HG02642 (cell line): ENCODE measurements at regions not wholly inside any gene's neighbourhood (a gene's known extent, or its start where the extent isn't known, plus 50 kb on each side); places are given as distances from the start of the nearest gene placed in this dataset.
"Not testable (repeated sequence)": the region's sequence is repeated elsewhere in the genome, so short reads cannot be mapped to it uniquely, and the experiment has no call there.

Source experiments
- ATAC-seq: cut with Tn5 transposase; IDR thresholded peaks from one replicate; pipeline ENCODE4 v1.9.1; 2021; ENCODE audit warnings: mild to moderate bottlenecking; ENCODE audit not compliant: unreplicated experiment, poor library complexity

GRCh38 chr2:65929664-65930063 is 497.3 kb upstream of the SPRED2 start:
- ATAC-seq: not testable (repeated sequence)

DNA sequence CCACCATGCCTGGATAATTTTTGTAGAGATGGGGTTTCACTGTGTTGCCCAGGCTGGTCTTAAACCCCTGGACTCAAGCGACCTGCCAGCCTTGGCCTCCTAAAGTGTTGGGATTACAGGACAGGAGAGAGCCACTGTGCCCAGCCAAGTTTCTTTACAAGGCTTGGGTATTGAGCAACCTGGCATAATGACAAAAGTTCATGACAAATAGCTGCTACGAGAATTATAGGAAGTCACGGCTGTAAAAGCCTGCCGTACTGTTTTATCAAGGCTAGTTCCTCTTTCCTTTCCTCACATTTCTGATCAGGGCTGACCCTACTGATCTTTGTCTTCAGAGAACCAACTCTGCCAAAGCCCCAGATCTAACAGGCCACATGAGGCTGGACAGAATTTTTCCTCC is 490.4 kb upstream of the SPRED2 start:
- ATAC-seq: no peak

GRCh38 chr2:65922030-65922429 is 489.6 kb upstream of the SPRED2 start:
- peak; percentile 77 for ATAC-seq

DNA sequence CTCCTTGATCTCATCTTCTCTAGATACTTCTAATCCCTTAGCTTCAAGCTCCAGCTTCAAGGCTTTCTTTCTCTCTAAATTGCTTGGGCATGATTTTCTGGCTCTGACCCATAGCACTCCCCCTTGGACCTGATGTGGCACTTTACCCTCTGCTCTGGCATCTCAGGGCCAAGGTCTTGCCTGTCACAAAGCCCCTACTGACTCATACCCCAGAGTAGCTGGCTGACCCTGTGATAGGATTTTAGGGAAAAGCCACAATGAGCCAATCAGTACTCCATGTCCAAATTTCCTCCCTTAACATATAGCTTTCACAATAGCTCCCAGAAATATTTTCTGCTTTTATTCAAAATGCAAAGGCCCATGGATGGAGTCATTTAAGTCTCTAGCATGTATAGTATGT is 488.7 kb upstream of the SPRED2 start:
- ATAC-seq: no peak

DNA sequence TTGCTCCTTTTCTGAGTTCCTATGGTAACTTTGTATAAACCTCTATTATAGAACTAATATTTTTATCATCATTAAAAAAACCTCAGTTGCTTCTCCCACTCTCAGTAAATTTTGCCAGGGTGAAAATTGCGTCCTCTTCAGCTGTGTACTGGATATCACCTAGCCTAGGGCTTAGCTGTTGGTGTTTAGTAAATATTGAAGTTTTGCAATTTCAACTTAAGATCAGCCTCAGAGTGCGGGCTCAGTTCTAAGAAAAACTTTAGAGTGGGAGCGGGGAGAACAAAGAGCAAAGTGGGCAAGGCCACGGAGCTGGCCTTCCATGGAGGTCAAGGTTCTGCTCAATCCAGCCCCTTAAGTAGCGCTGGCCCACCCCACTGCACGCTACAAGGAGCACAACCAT is 488.3 kb upstream of the SPRED2 start:
- no peak for ATAC-seq

DNA sequence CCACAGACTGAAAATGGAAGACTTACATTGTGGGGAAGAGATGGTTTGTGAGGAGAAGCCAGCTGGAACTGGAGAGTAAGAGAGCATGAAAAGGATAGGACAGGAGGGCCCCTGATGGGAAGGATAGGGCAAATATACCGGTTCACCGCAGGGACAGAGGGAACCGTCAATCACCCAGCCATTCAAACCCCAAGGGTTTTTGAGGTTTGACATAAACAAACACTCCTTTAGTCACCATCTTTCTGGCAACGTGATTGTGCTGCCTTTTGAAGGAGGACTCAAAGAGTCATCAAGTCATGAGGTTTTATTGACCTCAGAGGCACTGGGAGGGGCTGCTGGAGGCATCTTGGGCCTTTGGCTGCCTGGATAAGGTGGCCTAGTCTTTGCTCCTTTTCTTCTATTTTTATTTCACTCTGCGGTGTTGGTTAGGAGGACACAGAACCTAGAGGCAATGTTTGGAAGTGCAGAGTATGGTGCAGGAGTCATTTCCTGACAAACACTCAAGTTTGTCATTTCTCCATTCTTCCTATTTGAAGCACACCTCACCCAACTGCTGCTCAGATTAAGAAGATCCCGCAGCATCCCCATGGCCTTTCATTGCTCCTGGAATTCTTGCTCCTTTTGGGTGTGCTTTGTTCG is 487.3 kb upstream of the SPRED2 start:
- ATAC-seq: no peak

DNA sequence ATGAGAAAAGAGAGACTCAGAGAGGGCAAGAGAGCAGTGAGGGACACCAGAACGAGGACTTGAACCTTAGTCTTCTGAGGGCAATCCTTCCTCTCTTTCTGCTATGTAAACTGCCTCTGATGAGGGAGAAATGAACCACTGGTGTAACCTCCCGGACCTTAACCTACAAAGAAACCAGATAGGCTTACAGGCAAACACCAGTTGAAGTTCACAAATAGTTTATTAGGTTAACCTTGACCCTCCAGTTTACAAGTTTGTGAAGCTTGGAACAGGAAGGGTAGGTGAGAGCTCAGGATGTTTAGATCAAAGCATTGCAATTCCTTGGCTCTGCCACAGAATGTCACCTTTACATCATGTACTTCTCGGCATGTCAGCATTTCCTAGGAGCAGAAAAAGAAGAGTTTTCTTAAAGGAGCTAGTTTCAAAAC is 486.4 kb upstream of the SPRED2 start:
- no peak for ATAC-seq

DNA sequence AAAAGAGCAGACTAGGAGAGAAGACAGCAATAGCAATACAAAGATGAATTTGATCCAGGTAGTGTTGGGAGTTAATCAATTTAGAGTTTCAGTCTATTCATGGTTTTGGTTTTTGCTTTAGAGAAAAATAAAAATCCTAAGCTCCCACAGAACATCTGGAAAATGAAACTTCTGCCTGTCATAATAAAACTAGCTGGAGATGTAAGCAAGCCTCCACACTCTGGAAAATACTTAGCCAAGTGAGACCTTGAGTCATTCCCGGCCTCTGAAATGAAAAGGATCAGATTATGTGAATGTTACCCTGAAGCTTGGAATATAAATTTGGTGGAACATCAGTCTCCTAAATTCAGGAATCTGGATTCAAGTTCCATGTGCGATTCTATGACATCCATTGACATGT is 485.6 kb upstream of the SPRED2 start:
- ATAC-seq: no peak

DNA sequence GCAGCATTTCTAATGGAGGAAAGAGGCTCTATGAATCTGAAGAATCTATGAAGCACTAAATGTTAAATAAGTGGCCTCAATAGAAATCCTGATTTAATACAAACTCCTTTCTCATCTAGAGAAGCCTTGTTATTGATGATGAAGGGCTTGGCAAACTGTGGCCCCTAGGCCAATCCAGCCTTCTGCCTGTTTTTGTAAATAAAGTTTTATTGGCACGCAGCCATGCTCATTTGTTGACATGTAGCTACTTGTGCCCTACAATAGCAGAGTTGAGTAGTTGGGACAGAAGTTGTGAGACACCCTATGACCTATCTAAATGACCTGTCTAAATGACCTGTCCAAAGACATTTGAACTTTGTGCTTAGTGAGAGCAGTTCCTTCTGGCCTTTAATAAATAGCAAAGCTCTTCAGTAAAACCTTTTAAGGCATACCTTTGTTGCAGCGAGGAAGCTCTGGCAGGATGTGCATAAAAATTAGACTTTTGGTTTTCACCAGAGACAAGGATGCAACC is 484.4 kb upstream of the SPRED2 start:
- no peak for ATAC-seq

DNA sequence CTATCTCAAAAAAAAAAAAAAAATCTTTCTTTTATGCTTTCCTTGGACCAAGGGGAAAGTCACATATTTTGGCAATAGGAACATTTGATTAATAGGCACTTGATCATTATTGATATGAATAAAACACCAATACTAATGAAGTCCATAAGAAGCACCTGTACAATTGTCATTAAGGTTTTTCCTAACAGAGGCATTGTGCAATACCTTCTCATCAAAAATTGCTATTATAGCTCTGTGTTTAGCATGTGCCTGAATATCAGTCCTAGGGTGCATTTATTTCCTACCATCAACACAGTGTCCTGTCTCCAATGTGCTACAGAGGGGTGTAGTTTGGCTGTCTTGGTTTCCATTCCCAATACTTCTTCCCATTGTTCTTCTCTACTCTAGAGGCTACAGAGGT is 483.8 kb upstream of the SPRED2 start:
- no peak for ATAC-seq

GRCh38 chr2:65915273-65915672 is 482.9 kb upstream of the SPRED2 start:
- ATAC-seq: no peak

- ATAC-seq: no peak
Measured at GRCh38 chr2:65914244-65914786, 481.9 kb upstream of the SPRED2 start.

DNA sequence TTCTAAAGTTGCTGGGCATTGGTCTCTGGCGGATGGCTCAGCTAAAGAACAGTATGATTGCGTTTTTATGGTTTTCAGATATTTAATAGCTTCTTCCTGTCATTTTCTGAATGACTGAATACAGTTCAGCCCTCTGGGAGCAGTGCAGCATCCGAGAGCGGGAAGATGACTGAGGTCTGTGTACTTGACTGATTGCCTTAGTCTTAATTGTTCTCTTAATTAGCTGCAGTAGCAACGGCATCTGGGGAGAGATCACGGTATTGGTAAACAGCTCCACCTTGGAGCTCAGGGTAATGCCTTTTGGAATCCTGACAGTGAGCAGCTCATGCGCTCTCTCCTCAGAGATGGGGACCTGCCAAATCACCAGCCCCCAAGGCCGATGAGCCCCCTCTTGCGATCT is 481.4 kb upstream of the SPRED2 start:
- no peak for ATAC-seq

DNA sequence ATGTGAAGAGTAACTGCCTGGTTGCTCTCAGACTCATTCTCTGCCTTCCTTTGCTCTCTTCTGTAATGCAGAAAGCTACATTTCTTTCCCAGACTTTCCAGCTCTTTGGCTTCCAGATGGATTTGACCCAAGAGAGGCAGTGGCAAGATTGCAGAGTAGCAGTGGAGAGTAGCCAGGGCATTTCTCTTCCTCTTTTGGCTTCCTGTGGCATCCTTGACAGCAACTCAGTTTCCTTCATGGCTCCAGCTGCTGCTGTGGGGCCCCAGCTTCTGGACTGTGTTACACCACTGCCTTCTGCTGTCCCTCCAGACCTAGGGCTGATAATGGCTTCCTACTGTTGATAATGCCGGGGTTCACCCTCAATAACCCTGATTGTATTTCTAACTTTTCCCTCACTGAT is 469.4 kb upstream of the SPRED2 start:
- no peak for ATAC-seq

- no peak for ATAC-seq
Measured at GRCh38 chr2:65896446-65896845, 464.0 kb upstream of the SPRED2 start.

GRCh38 chr2:65890131-65890530 is 457.7 kb upstream of the SPRED2 start:
- not testable (repeated sequence) for ATAC-seq

GRCh38 chr2:65885266-65885665 is 452.9 kb upstream of the SPRED2 start:
- ATAC-seq: no peak

DNA sequence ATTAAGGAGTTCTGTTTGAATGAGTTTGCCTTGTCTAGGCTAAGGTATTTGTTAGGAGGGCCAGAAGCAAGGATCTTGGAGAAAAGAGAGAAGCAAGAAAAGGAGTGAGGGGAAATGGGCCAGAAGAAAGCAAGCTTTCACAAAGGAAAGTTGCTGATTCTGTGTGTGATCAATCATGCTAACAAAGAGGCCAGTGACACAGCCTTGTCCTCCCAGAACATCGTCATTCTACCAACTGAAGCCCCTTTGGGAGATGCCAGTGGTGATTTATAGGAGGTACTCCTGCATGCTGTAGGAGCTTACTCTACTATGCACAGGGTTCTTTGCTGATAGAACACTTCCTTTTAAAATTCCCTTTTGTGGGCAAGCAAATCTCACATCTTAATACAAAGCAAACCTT is 449.2 kb upstream of the SPRED2 start:
- no peak for ATAC-seq

DNA sequence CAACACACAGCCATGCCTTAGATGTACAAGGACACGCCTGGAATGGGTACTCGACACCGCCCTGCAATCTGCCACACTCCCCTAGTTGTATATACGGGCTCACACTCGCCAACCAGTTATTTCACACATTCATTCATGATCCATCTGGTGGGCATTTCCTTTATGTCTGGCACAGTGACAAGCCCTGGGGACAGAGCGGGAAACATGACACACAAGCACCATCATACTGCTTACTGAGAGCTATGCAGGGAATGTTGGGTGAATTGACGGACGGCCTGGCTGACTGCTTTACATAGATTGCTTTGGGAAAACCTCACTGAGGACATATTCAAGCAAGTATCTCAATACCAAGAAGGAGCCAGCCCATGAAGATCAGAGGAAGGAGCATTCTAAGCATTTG is 448.0 kb upstream of the SPRED2 start:
- no peak for ATAC-seq

DNA sequence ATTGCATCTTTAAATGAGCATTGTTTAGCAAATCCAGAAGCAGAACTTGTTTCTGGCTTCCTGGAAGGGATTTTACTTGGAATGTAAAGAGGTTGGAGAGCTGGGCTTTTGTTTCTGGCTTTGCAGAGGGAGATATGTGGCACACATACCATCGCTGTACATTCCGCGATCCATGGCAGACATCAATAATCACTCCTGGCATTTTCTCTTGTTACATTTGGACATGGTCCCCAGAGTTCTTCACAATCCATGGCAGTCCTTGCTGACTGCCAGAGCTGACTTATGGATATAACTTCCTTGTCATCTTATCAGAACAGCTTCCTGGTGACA is 445.6 kb upstream of the SPRED2 start:
- no peak for ATAC-seq

- no peak for ATAC-seq
Measured at GRCh38 chr2:65877331-65878010, 445.1 kb upstream of the SPRED2 start.

GRCh38 chr2:65876114-65876513 is 443.7 kb upstream of the SPRED2 start:
- ATAC-seq: no peak
